K562 (cell line): ENCODE measurements at regions not wholly inside any gene's neighbourhood (a gene's known extent, or its start where the extent isn't known, plus 50 kb on each side); places are given as distances from the start of the nearest gene placed in this dataset.

Experiments
- ATAC-seq: fragments of 200-7000 bp; cut with Tn5 transposase; 3 replicates; pipeline ENCODE4 v1.9.1; 2020; ENCODE audit warnings: moderate library complexity
- BruUV-seq: library from RNA; stranded (reverse); fragments of 400-500 nt; replicated peaks from 2 replicates; lab custom pipeline; 2021; lab: Mats Ljungman, UMichigan
- CTCF ChIA-PET: fragments of 300-600 bp; formaldehyde crosslinking; extraction: SDS; loops from one replicate; lab custom pipeline; 2021; ENCODE audit warnings: low intra/inter-chr PET ratio; lab: Yijun Ruan, JAX
- POLR2A ChIA-PET: fragments of 300-600, 350-650 bp; sonication (Branson Sonifier 250); formaldehyde crosslinking; extraction: SDS; loops from one replicate; lab custom pipeline; 2021; ENCODE audit warnings: antibody characterized with exemption, inconsistent platforms; lab: Yijun Ruan, JAX
- DNase-seq, 4 experiments: peaks; one replicate each; pipeline versions ENCODE4 v3.0.0 to v3.0.0-alpha.2; 2011 to 2018; ENCODE audit warnings: low spot score in 3 of 4, mixed read lengths in 3 of 4; ENCODE audit errors: extremely low read depth in 1 of 4
- FAIRE-seq: peaks from 2 replicates; lab custom pipeline; 2011; peaks lifted over from hg19 to GRCh38; lab: Jason Lieb, UNC
- H2AFZ ChIP-seq: 2 replicates; pipeline ENCODE4 v1.6.0; 2011; ENCODE audit warnings: low read depth, low read length, control low read depth, inconsistent platforms
- H3K27ac ChIP-seq: fragments of 200-600 bp; 3 replicates; pipeline ENCODE4 v1.8.0; 2011; ENCODE audit warnings: low read depth, mild to moderate bottlenecking, control low read depth, inconsistent platforms, low read length, moderate library complexity, mixed read lengths; ENCODE audit errors: extremely low read depth
- H3K27me3 ChIP-seq, 2 experiments: fragments of 300-600 bp in 1 of 2; 2 replicates in 1 of 2; 3 replicates in 1 of 2; pipeline versions ENCODE4 v1.6.0 to v1.8.0; 2011; ENCODE audit warnings: inconsistent platforms in 2 of 2, low read length in 2 of 2, mild to moderate bottlenecking in 1 of 2, mixed read lengths in 1 of 2, moderate library complexity in 1 of 2; ENCODE audit not compliant: control insufficient read depth in 2 of 2, insufficient read depth in 2 of 2
- H3K36me3 ChIP-seq: fragments of 300-600 bp; 3 replicates; pipeline ENCODE4 v1.8.0; 2011; ENCODE audit warnings: mild to moderate bottlenecking, low read length, inconsistent platforms; ENCODE audit not compliant: control insufficient read depth, insufficient read depth
- H3K4me1 ChIP-seq, 2 experiments: fragments of 200-600 bp in 1 of 2; replicated peaks in 1 of 2; 2 replicates in 1 of 2; 3 replicates in 1 of 2; pipeline versions ENCODE4 v1.5.1 to v1.8.0; 2011; ENCODE audit warnings: inconsistent platforms in 2 of 2, low read length in 2 of 2, mild to moderate bottlenecking in 1 of 2, mixed read lengths in 1 of 2, moderate library complexity in 1 of 2; ENCODE audit not compliant: control insufficient read depth in 2 of 2, insufficient read depth in 2 of 2
- H3K4me2 ChIP-seq: 2 replicates; pipeline ENCODE4 v1.6.1; 2011; ENCODE audit warnings: low read length, control low read depth, inconsistent platforms, mixed read lengths; ENCODE audit not compliant: insufficient read depth
- H3K4me3 ChIP-seq: fragments of 200-600 bp; sonication (generic), shearing (Covaris generic); 2 replicates; pipeline ENCODE4 v1.5.1; 2016; ENCODE audit warnings: control low read depth, inconsistent platforms
- H3K79me2 ChIP-seq: fragments of 200-600 bp; 3 replicates; pipeline ENCODE4 v1.8.0; 2011; ENCODE audit warnings: low read length, inconsistent platforms; ENCODE audit not compliant: control insufficient read depth, insufficient read depth
- H3K9ac ChIP-seq, 2 experiments: 2 replicates each; pipeline versions ENCODE4 v1.6.0 to v1.6.1; 2011; ENCODE audit warnings: low read depth in 2 of 2, low read length in 2 of 2, control low read depth in 1 of 2, inconsistent platforms in 1 of 2, mild to moderate bottlenecking in 1 of 2, mixed read lengths in 1 of 2; ENCODE audit not compliant: insufficient read depth in 1 of 2
- H3K9me1 ChIP-seq: one replicate; pipeline ENCODE4 v1.6.0; 2011; ENCODE audit warnings: inconsistent platforms, mild to moderate bottlenecking, low read length, moderate library complexity; ENCODE audit not compliant: control insufficient read depth, insufficient read depth
- H3K9me3 ChIP-seq: replicated peaks from 2 replicates; pipeline ENCODE4 v1.5.1; 2011; ENCODE audit warnings: low read depth, low read length, inconsistent platforms; ENCODE audit not compliant: control insufficient read depth, insufficient read depth
- H4K20me1 ChIP-seq: replicated peaks from 2 replicates; pipeline ENCODE4 v1.6.1; 2011; ENCODE audit warnings: low read length, inconsistent platforms, mixed read lengths; ENCODE audit not compliant: control insufficient read depth, insufficient read depth
- ARHGAP35 ChIP-seq: fragments of 450-650 bp; IDR thresholded peaks from 2 replicates; pipeline ENCODE4 v1.6.1; 2018; ENCODE audit not compliant: partially characterized antibody
- ATF3 ChIP-seq, 2 experiments: fragments of 450-650 bp in 1 of 2; sonication (generic) in 1 of 2; formaldehyde crosslinking in 1 of 2; IDR thresholded peaks in 1 of 2; conservative IDR thresholded peaks in 1 of 2; 2 replicates each; pipeline versions ENCODE4 v1.6.1 to v1.8.1; 2016 to 2023; ENCODE audit warnings: mild to moderate bottlenecking in 2 of 2, moderate library complexity in 2 of 2, inconsistent platforms in 1 of 2, missing genetic modification reagents in 1 of 2
- KDM1A ChIP-seq, 2 experiments: fragments of 450-650 bp; IDR thresholded peaks; 2 replicates each; pipeline ENCODE4 v1.6.1; 2016; ENCODE audit warnings: mild to moderate bottlenecking in 2 of 2
- TCF15 ChIP-seq: fragments of 250-450 bp; sonication (Bioruptor Pico); IDR thresholded peaks from 2 replicates; pipeline ENCODE4 v1.8.0; 2022; ENCODE audit warnings: moderate library complexity, mild to moderate bottlenecking, inconsistent platforms
- USF2 ChIP-seq: sonication (generic); formaldehyde crosslinking; IDR thresholded peaks from 2 replicates; pipeline ENCODE4 v1.5.0; 2020; ENCODE audit warnings: missing genetic modification reagents
- WGBS: fragments of 100-300 bp; shearing (Covaris generic); methylation state at CpG from one replicate; pipeline ENCODE4 v1.1.6; 2016; ENCODE audit warnings: low coverage, mixed read lengths; ENCODE audit not compliant: insufficient coverage; ENCODE audit errors: missing lambda C conversion rate; 5-methylcytosine and 5-hydroxymethylcytosine counted together
- in situ Hi-C: fragments of 300-500 bp; cut with MboI; formaldehyde crosslinking; loops from 4 replicates; pipeline ENCODE4 v1.15.0; 2018; ENCODE audit warnings: inconsistent platforms, mixed read lengths
- intact Hi-C: fragments of 100-400 bp; cut with micrococcal nuclease; formaldehyde crosslinking; loops from 2 replicates; pipeline ENCODE4 v1.14.2; 2022

- no peak for TF ChIP-seq ARHGAP35
Observed at GRCh38 chr2:176496761-176497160, 227.5 kb downstream of the MTX2 start (continued).

- Histone ChIP-seq H2AFZ (no peak overlapping the region), H3K9ac (no peak overlapping the region), H3K27me3 (peaks cover 2 to 3% of the 10 kb centered on the region in 2 experiments; a peak in 1 of 5 replicates), H3K4me1 (no peaks in the 10 kb centered on the region), H4K20me1 (no peaks in the 10 kb centered on the region), H3K9me3 (no peaks in the 10 kb centered on the region), H3K36me3 (no peaks in the 10 kb centered on the region), H3K79me2 (no peaks in the 10 kb centered on the region), H3K27ac (no peak overlapping the region), H3K4me3 (no peak overlapping the region), H3K4me2 (no peak overlapping the region), H3K9me1 (no peaks in the 10 kb centered on the region)
- WGBS: 0% methylated on average over 1 of the region's 1 CpG
- in situ Hi-C loops (no loop called here), intact Hi-C loops (no loop called here)
- no peak for FAIRE-seq
- ChIA-PET POLR2A (no interaction called here), CTCF (no interaction called here)
- TF ChIP-seq ATF3 (IDR thresholded peaks at IDR 0.05): no peak
- no peak for TF ChIP-seq ATF3 (CRISPR knock-in tag; conservative IDR thresholded peaks at IDR 0.05)
- no peak for TF ChIP-seq USF2 (CRISPR knock-in tag)
- TF ChIP-seq KDM1A (IDR thresholded peaks at IDR 0.05): no peak
- TF ChIP-seq TCF15 (CRISPR knock-in tag): no peak
- no peak for DNase-seq
- ATAC-seq: no peak
- no TSS peak for BruUV-seq
Observed at GRCh38 chr2:176500901-176501300, 231.7 kb downstream of the MTX2 start.
